Nephron (organoid): ENCODE measurements at regions not wholly inside any gene's neighbourhood (a gene's known extent, or its start where the extent isn't known, plus 50 kb on each side); places are given as distances from the start of the nearest gene placed in this dataset.
A peak's percentile ranks its signal among the peaks of the same experiment; 100 is the strongest.

Source experiments
- H3K27ac Mint-ChIP-seq, 3 experiments: 2 replicates each; pipeline ENCODE4 v1.8.0; 2020; ENCODE audit warnings: mixed read lengths in 3 of 3, mild to moderate bottlenecking in 2 of 3, moderate library complexity in 1 of 3
- H3K27me3 Mint-ChIP-seq: 2 replicates; pipeline ENCODE4 v1.8.0; 2021; ENCODE audit warnings: low read depth, mild to moderate bottlenecking, moderate library complexity, mixed read lengths
- H3K36me3 Mint-ChIP-seq: 2 replicates; pipeline ENCODE4 v1.8.0; 2020; ENCODE audit warnings: low read depth, mixed read lengths
- H3K4me1 Mint-ChIP-seq: 2 replicates; pipeline ENCODE4 v1.8.0; 2020; ENCODE audit warnings: mixed read lengths
- H3K4me3 Mint-ChIP-seq, 3 experiments: 2 replicates each; pipeline ENCODE4 v1.8.0; 2020; ENCODE audit warnings: mild to moderate bottlenecking in 3 of 3, mixed read lengths in 3 of 3, moderate library complexity in 2 of 3
- H3K9me3 Mint-ChIP-seq: 2 replicates; pipeline ENCODE4 v1.8.0; 2020; ENCODE audit warnings: mixed read lengths
- CTCF ChIP-seq, 3 experiments: fragments of 200-600 bp; sonication (generic); IDR thresholded peaks; one replicate each; pipeline ENCODE4 v1.5.0; 2021; ENCODE audit warnings: antibody characterized with exemption in 3 of 3; ENCODE audit not compliant: unreplicated experiment in 3 of 3

GRCh38 chr13:63086286-63086685 lies 1670.6 kb upstream of the PCDH20 start:
- Mint-ChIP-seq H3K27me3 (no peaks in the 10 kb centered on the region), H3K27ac (no peak overlapping the region), H3K36me3 (no peaks in the 10 kb centered on the region), H3K4me1 (no peaks in the 10 kb centered on the region), H3K4me3 (no peak overlapping the region), H3K9me3 (peaks cover 3% of the 10 kb centered on the region)
- TF ChIP-seq CTCF (IDR thresholded peaks at IDR 0.05; ENCODE audit: unreplicated experiment in 3 of 3): no peak

GRCh38 chr13:63085851-63086250 lies 1670.2 kb upstream of the PCDH20 start:
- no peak overlapping the region for H3K4me3 Mint-ChIP-seq
- no peak overlapping the region for H3K27ac Mint-ChIP-seq
- no peaks in the 10 kb centered on the region for H3K27me3 Mint-ChIP-seq
- no peaks in the 10 kb centered on the region for H3K4me1 Mint-ChIP-seq
- H3K9me3 Mint-ChIP-seq: peaks cover 6% of the 10 kb centered on the region
- TF ChIP-seq CTCF (IDR thresholded peaks at IDR 0.05; ENCODE audit: unreplicated experiment in 3 of 3): no peak
- H3K36me3 Mint-ChIP-seq: no peaks in the 10 kb centered on the region

GRCh38 chr13:63081400-63082014 lies 1665.9 kb upstream of the PCDH20 start:
- H3K27me3 Mint-ChIP-seq: no peaks in the 10 kb centered on the region
- H3K9me3 Mint-ChIP-seq: peaks cover 8% of the 10 kb centered on the region
- no peaks in the 10 kb centered on the region for H3K4me1 Mint-ChIP-seq
- H3K27ac Mint-ChIP-seq: no peak overlapping the region
- H3K36me3 Mint-ChIP-seq: no peaks in the 10 kb centered on the region
- no peak for TF ChIP-seq CTCF (IDR thresholded peaks at IDR 0.05; ENCODE audit: unreplicated experiment in 3 of 3)
- no peak overlapping the region for H3K4me3 Mint-ChIP-seq

GRCh38 chr13:63075126-63075525 lies 1659.5 kb upstream of the PCDH20 start:
- no peak overlapping the region for H3K4me3 Mint-ChIP-seq
- no peak for TF ChIP-seq CTCF (IDR thresholded peaks at IDR 0.05; ENCODE audit: unreplicated experiment in 3 of 3)
- no peaks in the 10 kb centered on the region for H3K36me3 Mint-ChIP-seq
- peaks cover 2% of the 10 kb centered on the region for H3K9me3 Mint-ChIP-seq
- H3K4me1 Mint-ChIP-seq: no peaks in the 10 kb centered on the region
- no peaks in the 10 kb centered on the region for H3K27me3 Mint-ChIP-seq
- no peak overlapping the region for H3K27ac Mint-ChIP-seq

GRCh38 chr13:63050287-63050686 lies 1634.6 kb upstream of the PCDH20 start:
- Mint-ChIP-seq H3K4me1 (no peaks in the 10 kb centered on the region), H3K4me3 (no peak overlapping the region), H3K27me3 (no peaks in the 10 kb centered on the region), H3K9me3 (peaks cover 3% of the 10 kb centered on the region), H3K27ac (no peak overlapping the region), H3K36me3 (no peaks in the 10 kb centered on the region)
- TF ChIP-seq CTCF (IDR thresholded peaks at IDR 0.05; ENCODE audit: unreplicated experiment in 3 of 3): no peak

GRCh38 chr13:63048653-63049052 lies 1633.0 kb upstream of the PCDH20 start:
- peaks cover 3% of the 10 kb centered on the region for H3K9me3 Mint-ChIP-seq
- no peak overlapping the region for H3K4me3 Mint-ChIP-seq
- no peaks in the 10 kb centered on the region for H3K27me3 Mint-ChIP-seq
- H3K4me1 Mint-ChIP-seq: no peaks in the 10 kb centered on the region
- no peak overlapping the region for H3K27ac Mint-ChIP-seq
- H3K36me3 Mint-ChIP-seq: no peaks in the 10 kb centered on the region
- peak; percentile 8 to 34 (median 16) for TF ChIP-seq CTCF (IDR thresholded peaks at IDR 0.05; ENCODE audit: unreplicated experiment in 3 of 3)
